Panc1 (cell line): ENCODE measurements at regions not wholly inside any gene's neighbourhood (a gene's known extent, or its start where the extent isn't known, plus 50 kb on each side); places are given as distances from the start of the nearest gene placed in this dataset.

ENCODE experiments used
- ATAC-seq: fragments of 200-7000 bp; cut with Tn5 transposase; 2 replicates; pipeline ENCODE4 v1.9.1; 2020; ENCODE audit warnings: mild to moderate bottlenecking, moderate library complexity
- BruUV-seq: library from RNA; stranded (reverse); fragments of 400-500 nt; replicated peaks from 2 replicates; lab custom pipeline; 2021; lab: Mats Ljungman, UMichigan
- CTCF ChIA-PET: fragments of 300-600 bp; sonication (Branson Sonifier 250); formaldehyde crosslinking; loops from one replicate; lab custom pipeline; 2022; ENCODE audit warnings: antibody characterized with exemption; lab: Charles Lee
- POLR2A ChIA-PET: fragments of 300-600 bp; sonication (Branson Sonifier 250); formaldehyde crosslinking; loops from one replicate; lab custom pipeline; 2022; ENCODE audit warnings: antibody characterized with exemption; lab: Charles Lee
- DNase-seq: peaks from one replicate; pipeline ENCODE4 v3.0.0-alpha.2; 2010; ENCODE audit warnings: low read depth, low spot score
- H3K27ac ChIP-seq: 2 replicates; pipeline ENCODE4 v1.5.1; 2011; ENCODE audit warnings: mild to moderate bottlenecking, low read length, inconsistent platforms
- H3K27me3 ChIP-seq: fragments of 200-500 bp; sonication (Bioruptor generic); 2 replicates; pipeline ENCODE4 v1.6.0; 2014; ENCODE audit warnings: low read length, inconsistent platforms; ENCODE audit not compliant: control insufficient read depth, insufficient read depth
- H3K36me3 ChIP-seq: fragments of 200-500 bp; sonication (Bioruptor generic); 2 replicates; pipeline ENCODE4 v1.5.1; 2014; ENCODE audit warnings: inconsistent platforms, mild to moderate bottlenecking, low read length, moderate library complexity; ENCODE audit not compliant: control insufficient read depth, insufficient read depth
- H3K4me1 ChIP-seq: 2 replicates; pipeline ENCODE4 v1.5.1; 2011; ENCODE audit warnings: inconsistent platforms, mild to moderate bottlenecking, low read length, moderate library complexity; ENCODE audit not compliant: control insufficient read depth, insufficient read depth
- H3K4me3 ChIP-seq, 2 experiments: 2 replicates each; pipeline ENCODE4 v1.5.1; 2011 to 2012; ENCODE audit warnings: low read depth in 2 of 2, low read length in 2 of 2, mild to moderate bottlenecking in 2 of 2, inconsistent platforms in 1 of 2, moderate library complexity in 1 of 2
- H3K9me3 ChIP-seq: fragments of 200-500 bp; sonication (Bioruptor generic); 2 replicates; pipeline ENCODE4 v1.5.1; 2014; ENCODE audit warnings: low read depth, mild to moderate bottlenecking, inconsistent platforms, low read length, moderate library complexity; ENCODE audit not compliant: control insufficient read depth, insufficient read depth
- POLR2AphosphoS5 ChIP-seq: IDR thresholded peaks from 2 replicates; pipeline ENCODE4 v1.6.1; 2012; ENCODE audit warnings: mild to moderate bottlenecking, low read depth, low read length, moderate library complexity
- SIN3A ChIP-seq: IDR thresholded peaks from 2 replicates; pipeline ENCODE4 v1.6.1; 2012; ENCODE audit warnings: low read depth, mild to moderate bottlenecking, low read length, moderate library complexity, borderline replicate concordance; ENCODE audit not compliant: insufficient read depth
- TCF7L2 ChIP-seq: IDR thresholded peaks from 2 replicates; pipeline ENCODE4 v1.6.1; 2011; ENCODE audit warnings: mild to moderate bottlenecking, low read depth, low read length, inconsistent platforms
- in situ Hi-C: cut with HindIII; loops from 2 replicates; pipeline ENCODE4 v1.10.0; 2016; ENCODE audit warnings: low sequenced_read_pairs, low pct_unique_long_range_greater_than_20kb
- intact Hi-C: fragments of 100-400 bp; cut with micrococcal nuclease; formaldehyde crosslinking; loops from one replicate; pipeline ENCODE4 v1.10.0; 2022; ENCODE audit not compliant: unreplicated experiment
- TF ChIP-seq, protein P1 (sequence below): fragments of 450-650 bp; IDR thresholded peaks from 2 replicates; pipeline ENCODE4 v1.5.1; 2017; ENCODE audit warnings: mild to moderate bottlenecking
- TF ChIP-seq, protein P2 (sequence below), 2 experiments: IDR thresholded peaks; 2 replicates each; pipeline ENCODE4 v1.6.1; 2011 to 2012; ENCODE audit warnings: low read depth in 2 of 2, control low read depth in 1 of 2, low read length in 1 of 2, mild to moderate bottlenecking in 1 of 2, moderate library complexity in 1 of 2; ENCODE audit not compliant: insufficient read depth in 1 of 2

DNA sequence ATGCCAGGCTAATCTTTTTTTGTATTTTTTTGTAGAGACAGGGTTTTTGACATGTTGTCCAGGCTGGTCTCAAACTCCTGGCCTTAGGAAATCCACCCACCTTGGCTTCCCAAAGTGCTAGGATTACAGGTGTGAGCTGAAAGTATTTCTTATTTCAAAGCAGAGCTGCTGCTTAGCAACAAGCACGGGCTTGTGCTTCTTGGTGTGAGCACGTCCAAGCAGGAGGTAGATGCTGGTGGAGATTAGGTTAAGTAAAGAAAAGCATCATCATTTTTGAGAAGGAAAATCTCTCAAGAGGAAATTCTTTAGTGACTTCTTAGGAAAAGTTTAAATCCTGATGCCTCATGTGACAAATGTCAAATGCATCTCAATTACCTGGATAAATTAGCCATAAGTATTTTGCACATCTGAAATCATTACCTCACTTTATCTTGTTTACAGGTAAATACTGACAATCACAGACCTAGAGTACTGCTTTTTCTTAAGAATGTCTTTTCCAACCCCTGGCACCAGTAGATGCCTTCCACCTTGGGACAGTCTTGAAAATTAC is 431.8 kb upstream of the FZD8 start:
- Histone ChIP-seq H3K27me3 (no peaks in the 10 kb centered on the region), H3K9me3 (no peaks in the 10 kb centered on the region), H3K36me3 (no peaks in the 10 kb centered on the region), H3K4me1 (no peaks in the 10 kb centered on the region), H3K4me3 (no peak overlapping the region), H3K27ac (no peak overlapping the region)
- ATAC-seq, result no peak
- ChIA-PET CTCF (no interaction called here), POLR2A (no interaction called here)
- TF ChIP-seq SIN3A, result no peak
- TF ChIP-seq, protein P1, sequence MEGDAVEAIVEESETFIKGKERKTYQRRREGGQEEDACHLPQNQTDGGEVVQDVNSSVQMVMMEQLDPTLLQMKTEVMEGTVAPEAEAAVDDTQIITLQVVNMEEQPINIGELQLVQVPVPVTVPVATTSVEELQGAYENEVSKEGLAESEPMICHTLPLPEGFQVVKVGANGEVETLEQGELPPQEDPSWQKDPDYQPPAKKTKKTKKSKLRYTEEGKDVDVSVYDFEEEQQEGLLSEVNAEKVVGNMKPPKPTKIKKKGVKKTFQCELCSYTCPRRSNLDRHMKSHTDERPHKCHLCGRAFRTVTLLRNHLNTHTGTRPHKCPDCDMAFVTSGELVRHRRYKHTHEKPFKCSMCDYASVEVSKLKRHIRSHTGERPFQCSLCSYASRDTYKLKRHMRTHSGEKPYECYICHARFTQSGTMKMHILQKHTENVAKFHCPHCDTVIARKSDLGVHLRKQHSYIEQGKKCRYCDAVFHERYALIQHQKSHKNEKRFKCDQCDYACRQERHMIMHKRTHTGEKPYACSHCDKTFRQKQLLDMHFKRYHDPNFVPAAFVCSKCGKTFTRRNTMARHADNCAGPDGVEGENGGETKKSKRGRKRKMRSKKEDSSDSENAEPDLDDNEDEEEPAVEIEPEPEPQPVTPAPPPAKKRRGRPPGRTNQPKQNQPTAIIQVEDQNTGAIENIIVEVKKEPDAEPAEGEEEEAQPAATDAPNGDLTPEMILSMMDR, result no peak
- TF ChIP-seq POLR2AphosphoS5, result no peak
- TF ChIP-seq TCF7L2, result no peak
- TF ChIP-seq, protein P2, sequence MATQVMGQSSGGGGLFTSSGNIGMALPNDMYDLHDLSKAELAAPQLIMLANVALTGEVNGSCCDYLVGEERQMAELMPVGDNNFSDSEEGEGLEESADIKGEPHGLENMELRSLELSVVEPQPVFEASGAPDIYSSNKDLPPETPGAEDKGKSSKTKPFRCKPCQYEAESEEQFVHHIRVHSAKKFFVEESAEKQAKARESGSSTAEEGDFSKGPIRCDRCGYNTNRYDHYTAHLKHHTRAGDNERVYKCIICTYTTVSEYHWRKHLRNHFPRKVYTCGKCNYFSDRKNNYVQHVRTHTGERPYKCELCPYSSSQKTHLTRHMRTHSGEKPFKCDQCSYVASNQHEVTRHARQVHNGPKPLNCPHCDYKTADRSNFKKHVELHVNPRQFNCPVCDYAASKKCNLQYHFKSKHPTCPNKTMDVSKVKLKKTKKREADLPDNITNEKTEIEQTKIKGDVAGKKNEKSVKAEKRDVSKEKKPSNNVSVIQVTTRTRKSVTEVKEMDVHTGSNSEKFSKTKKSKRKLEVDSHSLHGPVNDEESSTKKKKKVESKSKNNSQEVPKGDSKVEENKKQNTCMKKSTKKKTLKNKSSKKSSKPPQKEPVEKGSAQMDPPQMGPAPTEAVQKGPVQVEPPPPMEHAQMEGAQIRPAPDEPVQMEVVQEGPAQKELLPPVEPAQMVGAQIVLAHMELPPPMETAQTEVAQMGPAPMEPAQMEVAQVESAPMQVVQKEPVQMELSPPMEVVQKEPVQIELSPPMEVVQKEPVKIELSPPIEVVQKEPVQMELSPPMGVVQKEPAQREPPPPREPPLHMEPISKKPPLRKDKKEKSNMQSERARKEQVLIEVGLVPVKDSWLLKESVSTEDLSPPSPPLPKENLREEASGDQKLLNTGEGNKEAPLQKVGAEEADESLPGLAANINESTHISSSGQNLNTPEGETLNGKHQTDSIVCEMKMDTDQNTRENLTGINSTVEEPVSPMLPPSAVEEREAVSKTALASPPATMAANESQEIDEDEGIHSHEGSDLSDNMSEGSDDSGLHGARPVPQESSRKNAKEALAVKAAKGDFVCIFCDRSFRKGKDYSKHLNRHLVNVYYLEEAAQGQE (IDR thresholded peaks at IDR 0.05; ENCODE audit: insufficient read depth in 1 of 2, low read depth in 2 of 2, low read length in 1 of 2), result no peak
- intact Hi-C loops, result no loop called here
- no TSS peak for BruUV-seq
- in situ Hi-C loops, result no loop called here
- no peak for DNase-seq

- ATAC-seq, result no peak
- in situ Hi-C loops, result no loop called here
- no peaks in the 10 kb centered on the region for H3K4me1 ChIP-seq
- no peak overlapping the region for H3K4me3 ChIP-seq
- no peak overlapping the region for H3K27ac ChIP-seq
- H3K9me3 ChIP-seq, result no peaks in the 10 kb centered on the region
- no peaks in the 10 kb centered on the region for H3K36me3 ChIP-seq
- ChIA-PET CTCF (no interaction called here), POLR2A (no interaction called here)
- no peaks in the 10 kb centered on the region for H3K27me3 ChIP-seq
- no TSS peak for BruUV-seq
- intact Hi-C loops, result no loop called here
- no peak for DNase-seq
- TF ChIP-seq, protein P2 (IDR thresholded peaks at IDR 0.05; ENCODE audit: insufficient read depth in 1 of 2, low read depth in 2 of 2, low read length in 1 of 2), result no peak
- TF ChIP-seq POLR2AphosphoS5 (no peak), SIN3A (no peak), TCF7L2 (no peak)
- TF ChIP-seq, protein P1, result no peak
These were observed 426.4 kb upstream of the FZD8 start for GRCh38 chr10:36068542-36068941.
